ENCODE measurements at regions not wholly inside any gene's neighbourhood (a gene's known extent, or its start where the extent isn't known, plus 50 kb on each side); places are given as distances from the start of the nearest gene placed in this dataset.
"Not testable (repeated sequence)": the region's sequence is repeated elsewhere in the genome, so short reads cannot be mapped to it uniquely, and the experiment has no call there.

GRCh38 chr9:90060256-90060655, 455.4 kb downstream of the GADD45G start:
- no peak for DNase-seq (ENCODE audit: low read depth)

- DNase-seq (ENCODE audit: low read depth): no peak
These were observed 456.4 kb downstream of the GADD45G start for GRCh38 chr9:90061187-90061586.

GRCh38 chr9:90062982-90063381, 458.2 kb downstream of the GADD45G start:
- DNase-seq (ENCODE audit: low read depth): no peak

- DNase-seq (ENCODE audit: low read depth): no peak
These were observed 459.4 kb downstream of the GADD45G start for GRCh38 chr9:90064248-90064647.

- no peak for DNase-seq (ENCODE audit: low read depth)
These were observed 460.2 kb downstream of the GADD45G start for GRCh38 chr9:90064971-90065370.

GRCh38 chr9:90065851-90066250, 461.0 kb downstream of the GADD45G start:
- no peak for DNase-seq (ENCODE audit: low read depth)

- no peak for DNase-seq (ENCODE audit: low read depth)
These were observed 464.3 kb downstream of the GADD45G start for GRCh38 chr9:90069085-90069484.

GRCh38 chr9:90070056-90070455, 465.2 kb downstream of the GADD45G start:
- no peak for DNase-seq (ENCODE audit: low read depth)

- no peak for DNase-seq (ENCODE audit: low read depth)
These were observed 465.7 kb downstream of the GADD45G start for GRCh38 chr9:90070469-90070868.

- no peak for DNase-seq (ENCODE audit: low read depth)
These were observed 466.3 kb downstream of the GADD45G start for GRCh38 chr9:90070931-90071660.

- DNase-seq (ENCODE audit: low read depth): no peak
These were observed 468.6 kb downstream of the GADD45G start for GRCh38 chr9:90073186-90073945.

- DNase-seq (ENCODE audit: low read depth): no peak
These were observed 469.6 kb downstream of the GADD45G start for GRCh38 chr9:90074316-90074962.

GRCh38 chr9:90077598-90077997, 472.8 kb downstream of the GADD45G start:
- DNase-seq (ENCODE audit: low read depth): not testable (repeated sequence)

- no peak for DNase-seq (ENCODE audit: low read depth)
These were observed 474.2 kb downstream of the GADD45G start for GRCh38 chr9:90078988-90079421.

GRCh38 chr9:90085633-90086032, 480.8 kb downstream of the GADD45G start:
- no peak for DNase-seq (ENCODE audit: low read depth)

- DNase-seq (ENCODE audit: low read depth): no peak
These were observed 481.3 kb downstream of the GADD45G start for GRCh38 chr9:90086101-90086511.

- no peak for DNase-seq (ENCODE audit: low read depth)
These were observed 483.6 kb downstream of the GADD45G start for GRCh38 chr9:90088434-90088833.

GRCh38 chr9:90088856-90089255, 484.0 kb downstream of the GADD45G start:
- DNase-seq (ENCODE audit: low read depth): no peak

- no peak for DNase-seq (ENCODE audit: low read depth)
These were observed 486.2 kb downstream of the GADD45G start for GRCh38 chr9:90090997-90091396.

- DNase-seq (ENCODE audit: low read depth): no peak
These were observed 487.7 kb downstream of the GADD45G start for GRCh38 chr9:90092508-90092907.

GRCh38 chr9:90095682-90096081, 490.9 kb downstream of the GADD45G start:
- DNase-seq (ENCODE audit: low read depth): no peak

GRCh38 chr9:90097237-90097636, 492.4 kb downstream of the GADD45G start:
- DNase-seq (ENCODE audit: low read depth): no peak

GRCh38 chr9:90098408-90098807, 493.6 kb downstream of the GADD45G start:
- DNase-seq (ENCODE audit: low read depth): no peak

Measured in GM04503 (cell line).